ENCODE measurements at regions not wholly inside any gene's neighbourhood (a gene's known extent, or its start where the extent isn't known, plus 50 kb on each side); places are given as distances from the start of the nearest gene placed in this dataset.

GRCh38 chr13:85379433-85379832 lies 419.8 kb downstream of the SLITRK6 start:
- no peak for DNase-seq (ENCODE audit: low read depth)

DNA sequence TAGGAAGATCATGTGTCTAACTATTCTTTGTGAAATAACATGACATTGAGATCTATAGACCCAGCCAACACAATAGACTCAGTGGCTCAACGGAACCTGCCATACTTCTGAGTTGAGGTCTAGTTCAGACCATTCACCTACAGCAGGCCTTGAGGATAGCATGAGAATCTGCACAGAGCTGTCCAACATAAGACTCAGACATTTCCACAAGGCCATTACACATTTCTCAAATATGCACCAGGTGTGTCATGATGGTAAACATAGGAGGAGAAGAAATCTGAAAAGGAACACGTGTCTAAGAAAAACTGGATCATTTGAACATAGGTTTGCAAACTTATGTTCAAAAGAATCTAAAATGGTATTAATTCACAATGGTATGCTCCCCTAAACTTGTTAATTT lies 421.4 kb downstream of the SLITRK6 start:
- DNase-seq (ENCODE audit: low read depth), result no peak

DNA sequence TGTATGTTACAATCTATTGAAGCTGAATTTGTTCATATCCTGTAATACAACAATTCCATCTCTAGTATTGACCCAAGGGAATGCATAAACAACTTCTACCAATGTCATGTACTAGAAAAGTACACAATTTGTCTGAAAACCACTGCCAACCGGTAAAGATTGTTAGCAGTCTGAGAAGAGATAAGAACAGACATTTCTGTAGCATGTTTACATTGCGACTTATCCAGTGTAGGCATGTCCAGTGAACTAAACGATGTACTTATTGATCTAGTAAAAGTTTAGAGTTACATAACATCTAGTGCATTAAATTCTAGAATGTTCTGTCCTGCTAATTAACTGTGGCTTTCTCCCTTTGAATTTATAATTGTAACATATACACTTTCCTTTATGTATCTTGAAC lies 425.9 kb downstream of the SLITRK6 start:
- DNase-seq (ENCODE audit: low read depth), result no peak

GRCh38 chr13:85371254-85371653 lies 428.0 kb downstream of the SLITRK6 start:
- DNase-seq (ENCODE audit: low read depth), result no peak

GRCh38 chr13:85368686-85369085 lies 430.5 kb downstream of the SLITRK6 start:
- DNase-seq (ENCODE audit: low read depth), result no peak

DNA sequence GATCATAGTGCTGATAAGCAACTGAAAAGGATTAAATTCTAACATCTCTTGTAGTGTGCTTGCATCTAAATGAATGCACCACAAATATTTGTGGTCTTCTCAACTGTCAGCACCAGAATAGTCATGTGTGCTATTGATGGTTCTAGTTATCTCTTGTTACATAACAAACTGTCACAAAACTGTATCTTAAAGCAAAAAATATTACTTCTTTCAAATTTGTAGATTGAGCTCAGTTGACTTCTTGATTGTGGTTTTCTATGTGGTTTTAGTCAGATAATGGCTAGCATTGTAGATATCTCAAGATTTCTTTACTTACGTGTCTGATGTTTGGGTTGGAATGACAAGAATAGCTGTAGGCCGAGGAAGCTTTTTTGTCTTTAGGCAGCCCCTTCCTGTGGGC lies 431.3 kb downstream of the SLITRK6 start:
- no peak for DNase-seq (ENCODE audit: low read depth)

DNA sequence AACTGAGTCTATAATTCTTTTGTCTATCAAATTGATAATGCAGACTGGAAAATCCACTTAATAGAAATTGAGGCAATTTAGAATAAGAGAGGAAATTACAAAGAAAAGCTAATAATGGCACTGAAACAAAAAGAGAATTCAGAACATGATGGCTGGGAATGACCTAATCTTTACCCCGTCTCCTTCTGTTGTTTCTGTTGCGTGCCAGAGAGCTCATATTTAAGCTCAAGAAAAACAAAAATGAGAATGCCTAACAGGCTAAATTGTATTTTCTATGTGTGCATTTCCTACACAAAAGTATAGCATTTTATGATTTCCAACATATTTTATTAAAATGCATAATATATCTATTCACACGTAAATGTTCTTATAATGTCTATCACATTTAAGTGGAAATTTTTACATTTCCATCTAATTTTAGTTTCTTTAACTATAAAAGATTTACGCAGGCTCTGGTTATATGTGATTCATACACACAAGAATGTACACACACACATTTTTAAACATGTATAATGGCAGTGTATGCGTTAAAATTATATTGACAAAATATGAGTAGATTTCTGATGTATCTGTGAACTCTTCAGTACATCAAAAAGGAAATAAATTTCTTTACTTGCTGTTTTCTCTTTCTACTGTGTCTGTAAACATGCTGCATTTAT lies 432.3 kb downstream of the SLITRK6 start:
- no peak for DNase-seq (ENCODE audit: low read depth)

DNA sequence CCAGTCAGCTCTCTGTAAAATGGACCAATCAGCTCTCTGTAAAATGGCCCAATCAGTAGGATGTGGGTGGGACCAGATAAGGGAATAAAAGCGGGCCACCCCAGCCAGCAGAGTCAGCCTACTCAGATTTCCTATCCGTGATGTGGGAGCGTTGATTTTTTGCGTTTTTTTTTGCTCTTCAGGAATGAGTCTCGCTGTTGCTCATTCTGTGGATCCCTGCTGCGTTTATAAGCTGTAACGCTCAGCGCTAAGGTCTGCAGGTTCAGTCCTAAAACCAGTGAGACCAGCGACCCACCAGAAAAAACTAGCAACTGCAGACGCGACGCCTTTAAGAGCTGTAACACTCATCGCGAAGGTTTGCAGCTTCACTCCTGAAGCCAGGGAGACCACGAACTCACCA lies 435.7 kb downstream of the SLITRK6 start:
- DNase-seq (ENCODE audit: low read depth), result no peak

GRCh38 chr13:85362980-85363379 lies 436.2 kb downstream of the SLITRK6 start:
- no peak for DNase-seq (ENCODE audit: low read depth)

DNA sequence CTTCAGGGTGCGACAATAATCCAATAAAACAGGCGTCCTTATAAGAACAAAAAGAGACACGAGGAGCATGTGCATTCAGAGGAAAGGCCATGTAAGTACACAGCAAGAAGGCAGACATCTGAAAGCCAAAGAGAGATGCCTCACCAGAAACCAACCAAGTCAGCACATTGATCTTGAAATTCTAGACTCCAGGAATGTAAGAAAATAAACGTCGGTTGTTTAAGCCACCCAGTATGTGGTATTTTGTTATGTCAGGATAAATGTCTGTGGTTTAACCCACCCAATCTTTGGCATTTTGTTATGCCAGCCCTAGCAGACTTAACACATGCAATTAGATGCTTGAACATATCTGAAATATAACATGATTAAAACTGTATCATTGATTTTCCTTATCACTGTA lies 452.0 kb downstream of the SLITRK6 start:
- DNase-seq (ENCODE audit: low read depth), result no peak

DNA sequence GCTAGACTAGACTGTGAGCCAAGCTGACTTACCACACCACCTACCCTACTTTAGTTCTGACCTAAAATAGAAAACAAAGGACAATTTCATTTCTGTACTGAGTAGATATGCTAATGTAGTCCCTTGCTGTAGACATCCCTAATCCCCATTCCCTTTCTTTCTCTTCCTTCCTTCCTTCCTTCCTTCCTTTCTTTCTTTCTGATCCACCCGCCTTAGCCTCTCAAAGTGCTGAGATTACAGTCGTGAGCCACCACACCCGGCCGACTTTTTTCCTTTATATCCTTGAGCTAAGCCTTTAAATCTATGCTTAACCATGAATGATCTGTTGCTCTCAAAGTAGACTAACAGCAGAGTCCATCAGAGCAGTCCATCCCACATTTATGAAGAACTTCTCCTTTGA lies 465.0 kb downstream of the SLITRK6 start:
- no peak for DNase-seq (ENCODE audit: low read depth)

- no peak for DNase-seq (ENCODE audit: low read depth)
These were observed 465.7 kb downstream of the SLITRK6 start for GRCh38 chr13:85333506-85334020.

DNA sequence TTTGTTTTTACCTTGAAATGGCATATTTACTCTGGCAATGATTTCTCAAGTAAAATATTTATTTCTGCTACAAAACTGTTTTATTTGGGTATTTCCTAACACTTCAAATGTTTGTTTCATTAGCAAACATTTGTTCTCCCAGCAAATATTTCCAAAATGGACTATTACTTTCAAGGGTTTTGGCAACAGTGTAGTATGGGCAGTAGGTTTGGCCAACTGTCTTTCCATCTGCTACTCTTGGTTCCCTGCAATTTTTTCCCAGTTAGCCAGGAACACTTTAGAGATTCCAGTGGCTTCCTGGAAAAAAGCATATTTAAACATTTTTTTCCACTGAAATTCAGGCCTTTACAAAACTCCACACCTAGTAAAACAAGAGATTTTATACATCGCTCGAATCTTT lies 466.6 kb downstream of the SLITRK6 start:
- no peak for DNase-seq (ENCODE audit: low read depth)

DNA sequence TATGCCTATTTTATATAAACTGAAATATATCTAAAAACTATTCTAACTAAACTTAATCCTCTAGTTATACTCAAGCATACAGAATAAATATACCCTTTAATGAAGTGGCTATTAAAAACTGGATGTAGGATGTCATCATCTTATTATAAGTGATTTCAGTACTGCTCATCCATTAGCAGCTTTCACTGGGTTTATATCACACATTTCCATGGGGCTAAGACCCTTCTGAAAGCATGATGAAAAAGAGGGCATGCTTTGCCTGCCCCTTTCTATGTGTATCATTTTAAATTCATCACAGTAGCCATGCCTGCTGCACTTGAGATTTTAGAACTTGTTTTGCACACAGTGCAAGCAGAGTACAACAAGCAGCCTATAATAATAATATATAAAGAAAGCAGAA lies 477.5 kb downstream of the SLITRK6 start:
- no peak for DNase-seq (ENCODE audit: low read depth)

DNA sequence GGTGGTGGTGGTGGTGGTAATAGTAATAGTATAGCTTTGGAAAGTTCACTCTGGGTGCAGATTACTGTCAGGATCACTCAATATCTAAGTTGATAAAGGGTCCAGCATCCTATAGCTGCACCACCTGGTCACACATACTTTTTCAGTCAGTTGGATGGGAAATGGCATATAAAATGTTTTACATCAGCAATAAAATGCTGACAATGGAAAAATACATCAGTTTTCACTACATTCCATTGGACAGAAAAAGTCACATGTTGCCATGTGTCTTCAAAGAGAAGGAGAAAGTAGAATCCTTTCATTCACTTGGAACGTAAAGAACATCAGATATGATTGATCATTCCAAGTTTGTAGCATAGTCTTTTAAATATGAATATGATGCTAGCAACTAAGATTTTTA lies 481.4 kb downstream of the SLITRK6 start:
- no peak for DNase-seq (ENCODE audit: low read depth)

DNA sequence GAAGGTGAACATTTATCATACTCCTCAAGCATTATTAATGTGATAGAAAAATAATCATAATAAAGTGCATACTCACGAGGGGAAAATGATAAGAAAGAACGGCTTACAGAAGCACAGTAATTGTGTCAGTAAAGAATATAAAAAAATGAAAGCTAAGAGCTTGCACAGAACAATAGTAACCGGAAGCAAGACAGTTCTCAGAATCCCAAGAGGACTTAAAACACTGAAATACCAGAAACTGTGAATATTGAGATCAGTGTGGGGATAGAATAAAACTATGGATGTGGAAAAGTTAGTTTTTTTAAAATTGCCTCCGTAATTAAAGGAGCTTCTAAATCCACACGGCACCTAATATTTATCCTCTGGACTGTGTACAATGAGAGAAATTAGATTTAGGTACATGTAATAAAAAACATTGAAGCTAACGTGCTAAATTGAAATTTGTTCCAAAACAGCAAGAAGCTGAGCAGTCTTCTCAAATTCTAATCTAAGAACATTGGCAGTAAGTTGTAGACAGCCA lies 482.7 kb downstream of the SLITRK6 start:
- no peak for DNase-seq (ENCODE audit: low read depth)

DNA sequence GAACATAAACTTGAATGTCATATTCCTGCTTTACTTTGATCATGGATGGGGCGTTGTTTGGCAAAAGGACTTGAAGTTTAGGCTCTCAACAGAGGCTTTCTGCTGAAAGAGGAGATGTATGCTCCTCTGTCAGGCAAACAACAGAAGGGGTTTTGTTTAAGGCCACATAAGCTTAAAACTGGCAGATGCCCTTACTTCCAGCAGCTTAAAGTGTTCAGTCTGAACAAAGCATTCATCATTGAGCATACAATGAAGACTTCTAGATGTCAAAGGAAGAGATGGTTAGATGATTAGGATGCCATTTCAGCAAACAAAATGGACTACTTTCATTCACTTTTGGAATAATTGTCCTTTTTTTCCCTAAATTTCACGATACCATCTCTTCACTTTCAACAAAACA lies 484.5 kb downstream of the SLITRK6 start:
- no peak for DNase-seq (ENCODE audit: low read depth)

DNA sequence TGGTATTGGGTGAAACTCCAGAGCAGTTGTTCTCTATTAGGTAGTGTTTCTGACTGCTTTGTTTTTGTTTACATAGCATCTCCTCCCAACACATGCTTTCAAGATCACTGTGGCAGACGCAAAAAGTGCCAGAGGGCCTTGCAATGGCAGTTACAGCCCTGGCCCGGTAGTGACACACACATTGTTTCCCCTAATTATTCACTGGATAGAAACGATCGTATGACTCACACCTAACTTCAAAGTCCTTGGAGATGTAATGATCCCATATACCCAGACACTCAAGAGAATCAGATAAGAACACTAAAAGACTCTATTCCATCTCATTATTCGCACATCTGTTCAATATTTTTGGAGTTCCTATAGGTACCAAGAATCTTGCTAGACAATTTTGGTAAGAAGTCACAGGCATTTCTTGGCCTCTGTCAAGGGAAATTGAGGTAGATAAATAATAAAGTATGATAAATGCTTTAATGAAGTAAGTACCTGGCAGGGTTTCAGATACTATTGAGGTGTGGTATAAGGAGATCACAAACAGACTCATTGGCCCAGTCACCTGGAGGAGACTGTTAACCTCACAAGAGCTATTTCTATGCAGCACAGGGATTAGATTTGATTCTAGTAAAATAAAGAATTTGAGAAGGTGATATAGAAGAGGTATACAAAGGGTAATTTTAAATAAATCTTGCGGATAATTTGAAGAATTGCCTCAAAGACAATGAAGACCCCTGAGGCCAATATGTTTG lies 485.3 kb downstream of the SLITRK6 start:
- no peak for DNase-seq (ENCODE audit: low read depth)

- no peak for DNase-seq (ENCODE audit: low read depth)
These were observed 487.1 kb downstream of the SLITRK6 start for GRCh38 chr13:85312071-85312470.

GRCh38 chr13:85303630-85304029 lies 495.6 kb downstream of the SLITRK6 start:
- no peak for DNase-seq (ENCODE audit: low read depth)

DNA sequence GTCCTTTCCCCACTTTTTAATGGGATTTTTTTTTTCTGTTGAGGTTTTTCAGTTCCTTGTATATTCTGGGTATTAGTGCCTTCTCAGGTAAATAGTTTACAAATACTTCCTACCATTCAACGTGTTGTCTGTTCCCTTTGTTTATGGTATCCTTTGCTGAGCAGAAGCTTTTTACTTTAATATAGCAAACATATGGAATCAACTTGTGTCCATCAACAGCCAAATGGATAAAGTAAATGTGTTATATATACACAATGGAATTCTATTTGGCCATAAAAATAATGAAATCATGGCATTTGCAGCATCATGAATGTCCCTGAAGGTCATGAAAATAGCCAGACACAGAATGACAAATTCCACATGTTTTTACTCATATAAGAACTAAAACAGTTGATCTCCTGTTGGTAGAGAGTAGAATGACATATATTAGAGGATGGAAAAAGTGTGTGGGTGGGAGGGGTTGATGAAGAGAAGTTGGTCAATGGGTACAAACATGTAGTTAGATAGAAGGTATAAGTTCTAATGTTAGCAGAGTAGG lies 500.8 kb downstream of the SLITRK6 start:
- DNase-seq (ENCODE audit: low read depth), result no peak

DNA sequence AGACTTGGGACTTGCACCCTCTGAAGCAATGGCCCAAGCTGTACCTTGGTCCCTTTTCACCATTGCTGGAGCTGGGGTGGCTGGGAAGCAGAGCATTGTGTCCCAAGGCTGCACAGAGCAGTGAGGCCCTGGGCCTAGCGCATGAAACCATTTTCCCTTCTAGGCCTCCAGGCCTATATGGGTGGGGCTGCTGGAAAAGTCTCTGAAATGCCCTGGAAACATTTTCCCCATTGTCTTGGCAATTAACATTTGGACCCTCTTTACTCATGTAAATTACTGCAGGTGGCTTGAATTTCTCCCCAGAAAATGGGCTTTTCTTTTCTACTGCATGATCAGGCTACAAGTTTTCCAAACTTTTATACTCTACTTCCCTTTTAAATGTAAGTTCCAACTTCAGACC lies 510.5 kb downstream of the SLITRK6 start:
- no peak for DNase-seq (ENCODE audit: low read depth)

GRCh38 chr13:85287528-85287927 lies 511.7 kb downstream of the SLITRK6 start:
- DNase-seq (ENCODE audit: low read depth), result no peak
